H1 (cell line): ENCODE measurements at regions not wholly inside any gene's neighbourhood (a gene's known extent, or its start where the extent isn't known, plus 50 kb on each side); places are given as distances from the start of the nearest gene placed in this dataset.

Experiments used
- CTCF ChIA-PET: fragments of 300-600 bp; sonication (Branson Sonifier 250); formaldehyde crosslinking; loops from one replicate; lab custom pipeline; 2021; ENCODE audit not compliant: partially characterized antibody; lab: Charles Lee
- POLR2A ChIA-PET: fragments of 300-600 bp; sonication (Branson Sonifier 250); formaldehyde crosslinking; loops from one replicate; lab custom pipeline; 2021; ENCODE audit warnings: inconsistent platforms; ENCODE audit not compliant: partially characterized antibody; lab: Charles Lee
- DNase-seq, 2 experiments: peaks; one replicate each; pipeline versions ENCODE4 v3.0.0 to v3.0.0-alpha.2; 2010 to 2022; ENCODE audit warnings: low spot score in 2 of 2, low read depth in 1 of 2, mixed read lengths in 1 of 2
- FAIRE-seq: peaks from 2 replicates; lab custom pipeline; 2011; peaks lifted over from hg19 to GRCh38; lab: Jason Lieb, UNC
- H2AFZ ChIP-seq: 2 replicates; pipeline ENCODE4 v1.8.1; 2012; ENCODE audit warnings: low read length, inconsistent platforms
- H2AK5ac ChIP-seq: 2 replicates; pipeline ENCODE4 v1.6.1; 2013; ENCODE audit warnings: low read depth, low read length
- H2BK120ac ChIP-seq: replicated peaks from 2 replicates; pipeline ENCODE3; 2013; ENCODE audit warnings: low read depth, low read length, inconsistent platforms
- H2BK12ac ChIP-seq: 2 replicates; pipeline ENCODE4 v1.6.1; 2013; ENCODE audit warnings: low read depth, low read length
- H2BK15ac ChIP-seq: 2 replicates; pipeline ENCODE4 v1.6.1; 2013; ENCODE audit warnings: low read length
- H2BK20ac ChIP-seq: 2 replicates; pipeline ENCODE4 v1.6.1; 2013; ENCODE audit warnings: low read length
- H2BK5ac ChIP-seq: 2 replicates; pipeline ENCODE4 v1.6.1; 2013; ENCODE audit warnings: low read depth, low read length
- H3K14ac ChIP-seq: 2 replicates; pipeline ENCODE4 v1.6.1; 2013; ENCODE audit warnings: inconsistent platforms; ENCODE audit not compliant: insufficient read length
- H3K18ac ChIP-seq: 2 replicates; pipeline ENCODE4 v1.6.1; 2013; ENCODE audit warnings: low read length; ENCODE audit errors: extremely low read depth
- H3K23ac ChIP-seq: 2 replicates; pipeline ENCODE4 v1.6.1; 2013; ENCODE audit warnings: inconsistent platforms; ENCODE audit not compliant: insufficient read length
- H3K23me2 ChIP-seq: 2 replicates; pipeline ENCODE4 v1.6.1; 2013; ENCODE audit warnings: low read depth, low read length
- H3K27ac ChIP-seq: 2 replicates; pipeline ENCODE4 v1.6.1; 2011; ENCODE audit warnings: low read depth, low read length, inconsistent platforms
- H3K27me3 ChIP-seq, 4 experiments: replicated peaks in 1 of 4; 1 replicate in 1 of 4; 2 replicates in 3 of 4; pipeline versions ENCODE4 v1.6.1 to v1.8.1; 2011 to 2013; ENCODE audit warnings: low read length in 3 of 4, mild to moderate bottlenecking in 3 of 4, inconsistent platforms in 2 of 4, mixed read lengths in 2 of 4, moderate library complexity in 1 of 4; ENCODE audit not compliant: control insufficient read depth in 3 of 4, insufficient read depth in 3 of 4; ENCODE audit errors: extremely low read depth in 1 of 4
- H3K36me3 ChIP-seq, 4 experiments: 2 replicates each; pipeline versions ENCODE4 v1.6.1 to v1.8.1; 2011 to 2013; ENCODE audit warnings: mild to moderate bottlenecking in 4 of 4, low read length in 3 of 4, moderate library complexity in 2 of 4, control low read depth in 1 of 4, inconsistent platforms in 1 of 4; ENCODE audit not compliant: insufficient read depth in 4 of 4, control insufficient read depth in 2 of 4
- H3K4ac ChIP-seq: replicated peaks from 2 replicates; pipeline ENCODE3; 2013; ENCODE audit warnings: low read length, low read depth, mixed read lengths, inconsistent platforms; ENCODE audit not compliant: insufficient read length
- H3K4me1 ChIP-seq, 4 experiments: replicated peaks in 1 of 4; 1 replicate in 1 of 4; 2 replicates in 3 of 4; pipeline versions ENCODE4 v1.6.1 to v1.8.1; 2011 to 2013; ENCODE audit warnings: low read length in 3 of 4, inconsistent platforms in 2 of 4, mixed read lengths in 1 of 4; ENCODE audit not compliant: insufficient read depth in 4 of 4, control insufficient read depth in 3 of 4
- H3K4me2 ChIP-seq, 2 experiments: 2 replicates each; pipeline versions ENCODE4 v1.6.1 to v1.8.1; 2011 to 2013; ENCODE audit warnings: low read depth in 2 of 2, low read length in 2 of 2, control low read depth in 1 of 2, inconsistent platforms in 1 of 2, mild to moderate bottlenecking in 1 of 2; ENCODE audit not compliant: insufficient read depth in 1 of 2
- H3K4me3 ChIP-seq, 4 experiments: fragments of 200-600, 300-600 bp in 1 of 4; sonication (generic), shearing (Covaris generic), sonication (Bioruptor Twin) in 1 of 4; 2 replicates each; pipeline versions ENCODE4 v1.5.1 to v1.8.1; 2011 to 2016; ENCODE audit warnings: low read length in 4 of 4, low read depth in 3 of 4, control low read depth in 2 of 4, inconsistent platforms in 2 of 4, mild to moderate bottlenecking in 2 of 4, mixed read lengths in 1 of 4, moderate library complexity in 1 of 4; ENCODE audit not compliant: insufficient read depth in 2 of 4; ENCODE audit errors: extremely low read depth in 1 of 4
- H3K56ac ChIP-seq: replicated peaks from 2 replicates; pipeline ENCODE3; 2013; ENCODE audit warnings: low read depth, mild to moderate bottlenecking, mixed read lengths, low read length, inconsistent platforms; ENCODE audit not compliant: insufficient read length
- H3K79me1 ChIP-seq: 2 replicates; pipeline ENCODE4 v1.6.1; 2013; ENCODE audit warnings: low read depth, low read length, control low read depth
- H3K79me2 ChIP-seq, 2 experiments: 2 replicates each; pipeline versions ENCODE4 v1.6.1 to v1.8.1; 2012 to 2013; ENCODE audit warnings: low read length in 2 of 2, mild to moderate bottlenecking in 2 of 2, inconsistent platforms in 1 of 2; ENCODE audit not compliant: insufficient read depth in 2 of 2, control insufficient read depth in 1 of 2
- H3K9ac ChIP-seq, 4 experiments: replicated peaks in 1 of 4; 1 replicate in 1 of 4; 2 replicates in 3 of 4; pipeline versions ENCODE4 v1.6.1 to v1.8.1; 2011 to 2013; ENCODE audit warnings: low read depth in 3 of 4, low read length in 3 of 4, control low read depth in 2 of 4, mild to moderate bottlenecking in 2 of 4, moderate library complexity in 2 of 4, inconsistent platforms in 1 of 4; ENCODE audit errors: extremely low read depth in 1 of 4
- H3K9me3 ChIP-seq, 2 experiments: 2 replicates each; pipeline versions ENCODE4 v1.6.1 to v1.8.1; 2012 to 2013; ENCODE audit warnings: mild to moderate bottlenecking in 2 of 2, moderate library complexity in 2 of 2, control low read depth in 1 of 2, inconsistent platforms in 1 of 2, low read depth in 1 of 2, low read length in 1 of 2, mixed read lengths in 1 of 2; ENCODE audit not compliant: insufficient read depth in 2 of 2
- H4K20me1 ChIP-seq, 2 experiments: replicated peaks in 1 of 2; 2 replicates each; pipeline versions ENCODE3 to v1.8.1; 2011 to 2013; ENCODE audit warnings: inconsistent platforms in 2 of 2, low read length in 2 of 2, mild to moderate bottlenecking in 1 of 2; ENCODE audit not compliant: insufficient read depth in 2 of 2, control insufficient read depth in 1 of 2
- H4K5ac ChIP-seq: 2 replicates; pipeline ENCODE4 v1.6.1; 2013; ENCODE audit warnings: low read length, low read depth, mixed read lengths, inconsistent platforms; ENCODE audit not compliant: insufficient read length
- H4K8ac ChIP-seq: 2 replicates; pipeline ENCODE4 v1.8.0; 2013; ENCODE audit warnings: mild to moderate bottlenecking, moderate library complexity, low read length, inconsistent platforms; ENCODE audit not compliant: insufficient read depth; ENCODE audit errors: extremely low read depth
- H4K91ac ChIP-seq: replicated peaks from 2 replicates; pipeline ENCODE3; 2013; ENCODE audit warnings: low read length, mixed read lengths, inconsistent platforms; ENCODE audit not compliant: insufficient read length
- BCL11A ChIP-seq, 2 experiments: IDR thresholded peaks; one replicate each; pipeline ENCODE4 v1.6.1; 2011; ENCODE audit warnings: low read depth in 2 of 2, low read length in 2 of 2, mild to moderate bottlenecking in 2 of 2
- EGR1 ChIP-seq: IDR thresholded peaks from 2 replicates; pipeline ENCODE4 v1.6.1; 2011; ENCODE audit warnings: low read depth, low read length, borderline replicate concordance
- EP300 ChIP-seq, 2 experiments: IDR thresholded peaks; 1 replicate in 1 of 2; 2 replicates in 1 of 2; pipeline ENCODE4 v1.6.1; 2011 to 2012; ENCODE audit warnings: low read depth in 2 of 2, low read length in 2 of 2, mild to moderate bottlenecking in 2 of 2, borderline replicate concordance in 1 of 2, inconsistent platforms in 1 of 2, moderate library complexity in 1 of 2
- HDAC2 ChIP-seq, 2 experiments: fragments of 300-600 bp in 1 of 2; sonication (generic) in 1 of 2; IDR thresholded peaks; 2 replicates each; pipeline ENCODE4 v1.6.1; 2011 to 2012; ENCODE audit warnings: low read depth in 2 of 2, low read length in 2 of 2, mild to moderate bottlenecking in 2 of 2, moderate library complexity in 2 of 2, borderline replicate concordance in 1 of 2, inconsistent platforms in 1 of 2
- HDAC6 ChIP-seq: IDR thresholded peaks from one replicate; pipeline ENCODE4 v1.7.1; 2012; ENCODE audit warnings: low read depth, mild to moderate bottlenecking, inconsistent platforms, low read length, moderate library complexity
- JUND ChIP-seq: IDR thresholded peaks from 2 replicates; pipeline ENCODE4 v1.6.1; 2011; ENCODE audit warnings: mild to moderate bottlenecking, improper control_type of control experiment, low read length
- KDM5A ChIP-seq: fragments of 200-600 bp; IDR thresholded peaks from 2 replicates; pipeline ENCODE4 v1.7.1; 2012; ENCODE audit warnings: mild to moderate bottlenecking, low read length, inconsistent platforms, mixed read lengths
- NANOG ChIP-seq: IDR thresholded peaks from 2 replicates; pipeline ENCODE4 v1.6.1; 2011; ENCODE audit warnings: low read length, low read depth, mild to moderate bottlenecking, inconsistent platforms; ENCODE audit not compliant: insufficient read depth, poor library complexity, severe bottlenecking
- NRF1 ChIP-seq: IDR thresholded peaks from 2 replicates; pipeline ENCODE4 v1.6.1; 2011; ENCODE audit warnings: mild to moderate bottlenecking, low read depth, low read length, improper control_type of control experiment
- POU5F1 ChIP-seq: IDR thresholded peaks from 2 replicates; pipeline ENCODE4 v1.6.1; 2011; ENCODE audit warnings: low read depth, mild to moderate bottlenecking, low read length, moderate library complexity
- SP1 ChIP-seq: IDR thresholded peaks from 2 replicates; pipeline ENCODE4 v1.6.1; 2011; ENCODE audit warnings: low read depth, low read length
- TEAD4 ChIP-seq: IDR thresholded peaks from 2 replicates; pipeline ENCODE4 v1.6.1; 2012; ENCODE audit warnings: low read depth, low read length, inconsistent platforms, mixed read lengths
- WGBS, 2 experiments: shearing (Covaris generic) in 1 of 2; methylation state at CpG; one replicate each; pipeline versions ENCODE4 v1.1.6 to v1.1.7; 2013 to 2015; ENCODE audit warnings: low lambda C conversion rate in 2 of 2, mixed read lengths in 2 of 2, inconsistent platforms in 1 of 2, low coverage in 1 of 2, missing lambda C conversion rate in 1 of 2; ENCODE audit not compliant: insufficient replicate concordance in 2 of 2, insufficient coverage in 1 of 2, insufficient read length in 1 of 2; ENCODE audit errors: extremely low coverage in 1 of 2, missing lambda C conversion rate in 1 of 2; 5-methylcytosine and 5-hydroxymethylcytosine counted together

DNA sequence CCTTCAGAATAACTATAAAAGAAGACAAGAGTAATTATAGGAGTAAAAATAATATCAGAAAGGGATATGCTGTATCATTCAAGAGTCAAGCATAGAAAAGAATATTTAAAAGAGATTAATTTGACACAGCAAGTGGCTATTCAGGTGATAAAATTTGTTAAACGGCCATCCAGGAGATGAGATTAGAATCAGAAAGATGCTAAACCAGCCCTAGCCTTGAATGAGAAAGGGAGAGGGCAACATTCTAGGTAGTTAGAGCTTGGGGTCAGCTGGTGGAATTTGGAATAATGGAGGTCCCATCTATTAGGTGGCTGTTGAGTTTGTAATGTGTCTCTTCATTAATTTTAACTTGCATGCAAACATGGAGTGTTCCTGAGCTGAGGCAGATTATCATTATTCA is 350.5 kb upstream of the PABPC4L start:
- WGBS, 2 experiments: 18% methylated on average over 1 of the region's 1 CpG; no CpG with 5 or more reads in 1 of the 2 experiments
- Histone ChIP-seq H3K4me1 (peaks cover 0 to 6% (median 3%) of the 10 kb centered on the region in 4 experiments; a peak in 2 of 7 replicates), H4K8ac (no peak overlapping the region), H3K18ac (no peak overlapping the region; the same call in 1 of the 2 replicates), H2BK5ac (no peak overlapping the region; the same call in 1 of the 2 replicates), H3K14ac (no peak overlapping the region), H3K4ac (no peak overlapping the region), H3K9me3 (peaks cover 0 to 9% of the 10 kb centered on the region in 2 experiments; a peak in 2 of 4 replicates), H3K27ac (no peak overlapping the region), H3K4me2 (0 out of 4 replicates have a peak overlapping the region, but pooled peaks have one; percentile 17 to 21), H3K79me1 (no peaks in the 10 kb centered on the region), H3K36me3 (peaks cover 0 to 5% (median 0%) of the 10 kb centered on the region in 4 experiments; a peak in 2 of 8 replicates), H4K5ac (peak overlapping the region; percentile 68), H4K20me1 (no peaks in the 10 kb centered on the region), H3K23me2 (no peaks in the 10 kb centered on the region), H4K91ac (no peak overlapping the region), H2AK5ac (no peak overlapping the region), H2BK15ac (no peak overlapping the region), H3K9ac (no peak overlapping the region), H2BK20ac (no peak overlapping the region), H2BK120ac (peak overlapping the region; percentile 25), H3K27me3 (peaks cover 0 to 2% (median 0%) of the 10 kb centered on the region in 4 experiments; a peak in 1 of 7 replicates), H2BK12ac (no peak overlapping the region), H2AFZ (no peak overlapping the region), H3K56ac (no peak overlapping the region), H3K79me2 (no peaks in the 10 kb centered on the region), H3K23ac (no peak overlapping the region), H3K4me3 (peak overlapping the region in 1 of 4 experiments; percentile 24; a peak in 1 of 8 replicates)
- ChIA-PET POLR2A (interaction anchor here (1.2 kb wide), 1 partner anchor 16 kb away, joined by 3 read pairs; no protein-coding TSS in a partner anchor), CTCF (interaction anchor here (1.4 kb wide), 1 partner anchor 87 kb away, joined by 3 read pairs; no protein-coding TSS in a partner anchor)
- DNase-seq (no peak), FAIRE-seq (no peak)
- TF ChIP-seq EGR1 (no peak), BCL11A (IDR thresholded peaks at IDR 0.05; ENCODE audit: low read depth in 2 of 2, low read length in 2 of 2) (peak in 1 of 2 experiments; percentile 40), NANOG (peak; percentile 86), POU5F1 (0 out of 2 replicates have a peak, but pooled peaks have one; percentile 50), JUND (no peak), KDM5A (no peak), NRF1 (no peak), HDAC6 (no peak), SP1 (0 out of 2 replicates have a peak, but pooled peaks have one; percentile 31), TEAD4 (peak; percentile 6; the same call in 1 of the 2 replicates), EP300 (IDR thresholded peaks at IDR 0.05; ENCODE audit: borderline replicate concordance in 1 of 2, low read depth in 2 of 2, low read length in 2 of 2) (peak in 1 of 2 experiments; percentile 55; a peak in 1 of 3 replicates), HDAC2 (IDR thresholded peaks at IDR 0.05; ENCODE audit: borderline replicate concordance in 1 of 2, low read depth in 2 of 2, low read length in 2 of 2) (peak in 1 of 2 experiments; percentile 54; a peak in 1 of 4 replicates)
